Neural progenitor cell (in vitro differentiated cells): ENCODE measurements at regions not wholly inside any gene's neighbourhood (a gene's known extent, or its start where the extent isn't known, plus 50 kb on each side); places are given as distances from the start of the nearest gene placed in this dataset.

Experiments
- DNase-seq: peaks from one replicate; pipeline ENCODE4 v3.0.0-alpha.2; 2016; ENCODE audit warnings: low spot score
- H2AFZ ChIP-seq: fragments of 200-600 bp; sonication (generic); replicated peaks from 2 replicates; pipeline ENCODE4 v1.6.1; 2016; ENCODE audit warnings: antibody characterized with exemption
- H3F3A ChIP-seq: fragments of 200-600 bp; sonication (generic); 2 replicates; pipeline ENCODE4 v1.6.1; 2016; ENCODE audit warnings: antibody characterized with exemption, low read depth
- H3K27ac ChIP-seq: fragments of 200-600 bp; sonication (generic); 2 replicates; pipeline ENCODE4 v1.5.1; 2016; ENCODE audit warnings: mild to moderate bottlenecking
- H3K27me3 ChIP-seq: fragments of 200-600 bp; sonication (generic); 2 replicates; pipeline ENCODE4 v1.6.1; 2016; ENCODE audit warnings: mild to moderate bottlenecking, moderate library complexity
- H3K36me3 ChIP-seq: fragments of 200-600 bp; sonication (generic); 2 replicates; pipeline ENCODE4 v1.5.1; 2016
- H3K4me1 ChIP-seq: fragments of 200-600 bp; sonication (generic); 2 replicates; pipeline ENCODE4 v1.6.1; 2016; ENCODE audit warnings: mixed run types
- H3K4me2 ChIP-seq: fragments of 200-600 bp; sonication (generic); 2 replicates; pipeline ENCODE4 v1.6.1; 2016
- H3K4me3 ChIP-seq: fragments of 200-600 bp; sonication (generic); 2 replicates; pipeline ENCODE4 v1.5.1; 2016
- H3K79me2 ChIP-seq: fragments of 200-600 bp; sonication (generic); 2 replicates; pipeline ENCODE4 v1.6.1; 2016; ENCODE audit warnings: low read depth
- H3K9ac ChIP-seq: fragments of 200-600 bp; sonication (generic); 2 replicates; pipeline ENCODE4 v1.6.1; 2016
- H3K9me3 ChIP-seq: fragments of 200-600 bp; sonication (generic); 2 replicates; pipeline ENCODE4 v1.5.1; 2016; ENCODE audit warnings: low read depth
- H4K20me1 ChIP-seq: fragments of 200-600 bp; sonication (generic); 2 replicates; pipeline ENCODE4 v1.6.1; 2016; ENCODE audit warnings: low read depth
- H3K27ac Mint-ChIP-seq: 3 replicates; pipeline ENCODE4 v1.8.0; 2021; ENCODE audit warnings: mixed read lengths
- H3K27me3 Mint-ChIP-seq: 2 replicates; pipeline ENCODE4 v1.8.0; 2022; ENCODE audit warnings: low read depth, mild to moderate bottlenecking, inconsistent platforms, moderate library complexity, mixed read lengths; ENCODE audit not compliant: insufficient read depth
- H3K36me3 Mint-ChIP-seq: 3 replicates; pipeline ENCODE4 v1.8.0; 2021; ENCODE audit warnings: mixed read lengths
- H3K4me1 Mint-ChIP-seq: 3 replicates; pipeline ENCODE4 v1.8.0; 2021; ENCODE audit warnings: mixed read lengths
- H3K4me3 Mint-ChIP-seq: 3 replicates; pipeline ENCODE4 v1.8.0; 2021; ENCODE audit warnings: mild to moderate bottlenecking, moderate library complexity, mixed read lengths
- H3K9me3 Mint-ChIP-seq: 3 replicates; pipeline ENCODE4 v1.8.0; 2020; ENCODE audit warnings: mixed read lengths
- CTCF ChIP-seq: fragments of 200-600 bp; sonication (generic); IDR thresholded peaks from 2 replicates; pipeline ENCODE4 v1.5.1; 2017; ENCODE audit warnings: antibody characterized with exemption, mild to moderate bottlenecking
- EZH2 ChIP-seq: fragments of 200-600 bp; sonication (generic); IDR thresholded peaks from 2 replicates; pipeline ENCODE4 v1.6.1; 2017; ENCODE audit warnings: antibody characterized with exemption, mild to moderate bottlenecking, moderate library complexity
- EZH2phosphoT487 ChIP-seq: fragments of 200-600 bp; sonication (generic); IDR thresholded peaks from 2 replicates; pipeline ENCODE4 v1.6.1; 2017; ENCODE audit warnings: antibody characterized with exemption

GRCh38 chr2:19685731-19686130 is 216.1 kb downstream of the TTC32 start:
- Histone ChIP-seq H3F3A (no peaks in the 10 kb centered on the region), H3K4me1 (no peaks in the 10 kb centered on the region), H4K20me1 (no peaks in the 10 kb centered on the region), H2AFZ (no peak overlapping the region), H3K27me3 (no peaks in the 10 kb centered on the region), H3K27ac (no peak overlapping the region), H3K36me3 (no peaks in the 10 kb centered on the region), H3K79me2 (no peaks in the 10 kb centered on the region), H3K9me3 (no peaks in the 10 kb centered on the region), H3K4me3 (no peak overlapping the region), H3K4me2 (no peak overlapping the region), H3K9ac (no peak overlapping the region)
- Mint-ChIP-seq H3K4me3 (no peak overlapping the region), H3K27me3 (peaks cover 7% of the 10 kb centered on the region), H3K4me1 (peaks cover 4% of the 10 kb centered on the region), H3K36me3 (no peaks in the 10 kb centered on the region), H3K9me3 (no peaks in the 10 kb centered on the region), H3K27ac (no peak overlapping the region)
- no peak for DNase-seq
- no peak for TF ChIP-seq CTCF
- TF ChIP-seq EZH2phosphoT487, result no peak
- TF ChIP-seq EZH2, result no peak

- no peak overlapping the region for H3K4me3 Mint-ChIP-seq
- Histone ChIP-seq H3K36me3 (no peaks in the 10 kb centered on the region), H3K27ac (no peak overlapping the region), H3K4me2 (no peak overlapping the region), H3K9ac (no peak overlapping the region), H2AFZ (no peak overlapping the region), H3K9me3 (no peaks in the 10 kb centered on the region), H3K4me3 (no peak overlapping the region), H3K27me3 (no peaks in the 10 kb centered on the region), H3F3A (no peaks in the 10 kb centered on the region), H4K20me1 (no peaks in the 10 kb centered on the region), H3K79me2 (no peaks in the 10 kb centered on the region), H3K4me1 (no peaks in the 10 kb centered on the region)
- TF ChIP-seq EZH2, result no peak
- H3K27me3 Mint-ChIP-seq, result peaks cover 7% of the 10 kb centered on the region
- no peaks in the 10 kb centered on the region for H3K9me3 Mint-ChIP-seq
- no peak overlapping the region for H3K27ac Mint-ChIP-seq
- H3K4me1 Mint-ChIP-seq, result peaks cover 4% of the 10 kb centered on the region
- no peaks in the 10 kb centered on the region for H3K36me3 Mint-ChIP-seq
- no peak for DNase-seq
Measured at GRCh38 chr2:19684516-19684915, 217.3 kb downstream of the TTC32 start.

- no peaks in the 10 kb centered on the region for H3K36me3 Mint-ChIP-seq
- no peaks in the 10 kb centered on the region for H3K9me3 ChIP-seq
- no peaks in the 10 kb centered on the region for H3K27me3 ChIP-seq
- H3K79me2 ChIP-seq, result no peaks in the 10 kb centered on the region
- H2AFZ ChIP-seq, result no peak overlapping the region
- H3K4me3 Mint-ChIP-seq, result no peak overlapping the region
- H3K4me1 ChIP-seq, result no peaks in the 10 kb centered on the region
- H3K4me3 ChIP-seq, result no peak overlapping the region
- H3K9ac ChIP-seq, result no peak overlapping the region
- H3F3A ChIP-seq, result no peaks in the 10 kb centered on the region
- no peak overlapping the region for H3K4me2 ChIP-seq
- H3K9me3 Mint-ChIP-seq, result no peaks in the 10 kb centered on the region
- no peaks in the 10 kb centered on the region for H4K20me1 ChIP-seq
- H3K4me1 Mint-ChIP-seq, result peaks cover 4% of the 10 kb centered on the region
- no peaks in the 10 kb centered on the region for H3K36me3 ChIP-seq
- no peak for DNase-seq
- H3K27ac Mint-ChIP-seq, result no peak overlapping the region
- no peak for TF ChIP-seq EZH2
- TF ChIP-seq CTCF, result no peak
- TF ChIP-seq EZH2phosphoT487, result no peak
- no peak overlapping the region for H3K27ac ChIP-seq
- peaks cover 7% of the 10 kb centered on the region for H3K27me3 Mint-ChIP-seq
Measured at GRCh38 chr2:19683556-19683955, 218.2 kb downstream of the TTC32 start.

GRCh38 chr2:19682493-19682892 is 219.3 kb downstream of the TTC32 start:
- no peaks in the 10 kb centered on the region for H3K4me1 ChIP-seq
- no peak overlapping the region for H2AFZ ChIP-seq
- no peak overlapping the region for H3K4me3 Mint-ChIP-seq
- TF ChIP-seq EZH2 (no peak), EZH2phosphoT487 (no peak), CTCF (no peak)
- H3K4me2 ChIP-seq, result no peak overlapping the region
- H3F3A ChIP-seq, result no peaks in the 10 kb centered on the region
- H3K27ac Mint-ChIP-seq, result no peak overlapping the region
- H3K9ac ChIP-seq, result no peak overlapping the region
- DNase-seq, result no peak
- no peaks in the 10 kb centered on the region for H3K79me2 ChIP-seq
- no peak overlapping the region for H3K27ac ChIP-seq
- H3K36me3 Mint-ChIP-seq, result no peaks in the 10 kb centered on the region
- no peaks in the 10 kb centered on the region for H3K27me3 ChIP-seq
- H3K4me1 Mint-ChIP-seq, result peaks cover 4% of the 10 kb centered on the region
- no peaks in the 10 kb centered on the region for H4K20me1 ChIP-seq
- no peaks in the 10 kb centered on the region for H3K9me3 Mint-ChIP-seq
- H3K4me3 ChIP-seq, result no peak overlapping the region
- H3K36me3 ChIP-seq, result no peaks in the 10 kb centered on the region
- no peaks in the 10 kb centered on the region for H3K9me3 ChIP-seq
- H3K27me3 Mint-ChIP-seq, result peaks cover 7% of the 10 kb centered on the region
